HepG2 (cell line): ENCODE measurements at regions not wholly inside any gene's neighbourhood (a gene's known extent, or its start where the extent isn't known, plus 50 kb on each side); places are given as distances from the start of the nearest gene placed in this dataset.

Source experiments
- CENPBD1 ChIP-seq: sonication (generic); formaldehyde crosslinking; IDR thresholded peaks from 2 replicates; pipeline ENCODE4 v1.8.0; 2022; ENCODE audit warnings: missing genetic modification reagents, low read depth, mild to moderate bottlenecking, borderline replicate concordance
- CENPT ChIP-seq: sonication (generic); formaldehyde crosslinking; IDR thresholded peaks from 2 replicates; pipeline ENCODE4 v1.8.0; 2022; ENCODE audit warnings: low read depth, mild to moderate bottlenecking, moderate library complexity, missing genetic modification reagents
- CENPX ChIP-seq: sonication (generic); formaldehyde crosslinking; IDR thresholded peaks from 2 replicates; pipeline ENCODE4 v1.9.0; 2021; ENCODE audit warnings: mild to moderate bottlenecking, missing genetic modification reagents, moderate library complexity
- DNMT3B ChIP-seq: conservative IDR thresholded peaks from 2 replicates; pipeline ENCODE4 v1.6.1; 2016; ENCODE audit warnings: missing biosample characterization, control low read depth
- FOXC1 ChIP-seq: sonication (generic); formaldehyde crosslinking; IDR thresholded peaks from 2 replicates; pipeline ENCODE4 v1.8.0; 2022; ENCODE audit warnings: mild to moderate bottlenecking, missing genetic modification reagents, borderline replicate concordance
- HDAC6 ChIP-seq: fragments of 200-600 bp; sonication (generic); IDR thresholded peaks from 2 replicates; pipeline ENCODE4 v1.7.0; 2017; ENCODE audit warnings: mild to moderate bottlenecking, antibody characterized with exemption, low read length, low read depth
- HIC2 ChIP-seq: sonication (generic); formaldehyde crosslinking; IDR thresholded peaks from 2 replicates; pipeline ENCODE4 v1.9.0; 2022; ENCODE audit warnings: low read depth, missing genetic modification reagents
- MED13 ChIP-seq: sonication (generic); formaldehyde crosslinking; IDR thresholded peaks from 2 replicates; pipeline ENCODE4 v1.5.0; 2020; ENCODE audit warnings: missing genetic modification reagents
- NPAS2 ChIP-seq: sonication (generic); formaldehyde crosslinking; IDR thresholded peaks from 2 replicates; pipeline ENCODE4 v1.8.0; 2022; ENCODE audit warnings: mild to moderate bottlenecking, missing genetic modification reagents, borderline replicate concordance
- PRMT3 ChIP-seq: sonication (generic); formaldehyde crosslinking; IDR thresholded peaks from 2 replicates; pipeline ENCODE4 v1.8.1; 2022; ENCODE audit warnings: low read depth, mild to moderate bottlenecking, moderate library complexity, missing genetic modification reagents, borderline replicate concordance
- SSRP1 ChIP-seq: IDR thresholded peaks from 2 replicates; pipeline ENCODE4 v1.6.1; 2016; ENCODE audit warnings: control low read depth
- ZBTB2 ChIP-seq: sonication (generic); formaldehyde crosslinking; IDR thresholded peaks from 2 replicates; pipeline ENCODE4 v1.8.0; 2022; ENCODE audit warnings: low read depth, missing genetic modification reagents
- ZBTB37 ChIP-seq: sonication (generic); formaldehyde crosslinking; IDR thresholded peaks from 2 replicates; pipeline ENCODE4 v1.4.0; 2020; ENCODE audit warnings: mild to moderate bottlenecking, missing genetic modification reagents
- ZNF124 ChIP-seq: sonication (generic); formaldehyde crosslinking; IDR thresholded peaks from 2 replicates; pipeline ENCODE4 v1.4.0; 2020; ENCODE audit warnings: missing genetic modification reagents
- ZNF607 ChIP-seq: sonication (generic); formaldehyde crosslinking; IDR thresholded peaks from 2 replicates; pipeline ENCODE4 v1.5.1; 2020; ENCODE audit warnings: missing genetic modification reagents, mild to moderate bottlenecking, borderline replicate concordance
- ZNF646 ChIP-seq: sonication (generic); formaldehyde crosslinking; IDR thresholded peaks from 2 replicates; pipeline ENCODE4 v1.9.0; 2021; ENCODE audit warnings: mild to moderate bottlenecking, missing genetic modification reagents
- ZNF737 ChIP-seq: sonication (generic); formaldehyde crosslinking; IDR thresholded peaks from 2 replicates; pipeline ENCODE4 v1.5.0; 2020; ENCODE audit warnings: missing genetic modification reagents, mild to moderate bottlenecking, borderline replicate concordance

GRCh38 chr2:131682122-131682944 lies 154.6 kb downstream of the CCDC74A start (continued):
- TF ChIP-seq ZNF607: peak; percentile 72; the same call in 1 of the 2 replicates
- peak; percentile 98 for TF ChIP-seq HIC2 (CRISPR knock-in tag)
- no peak for TF ChIP-seq CENPBD1 (CRISPR knock-in tag)
- no peak for TF ChIP-seq NPAS2
- TF ChIP-seq MED13 (CRISPR knock-in tag): no peak
- TF ChIP-seq CENPX (CRISPR knock-in tag): no peak
- 0 out of 2 replicates have a peak, but pooled peaks have one; percentile 67 for TF ChIP-seq PRMT3 (CRISPR knock-in tag)
- peak; percentile 62; the same call in 1 of the 2 replicates for TF ChIP-seq ZNF737 (CRISPR knock-in tag)
- TF ChIP-seq ZNF124 (CRISPR knock-in tag): no peak
- TF ChIP-seq ZBTB2 (CRISPR knock-in tag): no peak
- TF ChIP-seq CENPT (CRISPR knock-in tag): peak; percentile 88
- no peak; the same call in 1 of the 2 replicates for TF ChIP-seq DNMT3B
- no peak for TF ChIP-seq ZNF646 (CRISPR knock-in tag)
- TF ChIP-seq FOXC1 (CRISPR knock-in tag): peak; percentile 67; the same call in 1 of the 2 replicates
- TF ChIP-seq ZBTB37 (CRISPR knock-in tag): no peak
- TF ChIP-seq SSRP1 (CRISPR knock-in tag): no peak
- no peak for TF ChIP-seq HDAC6
